D721Med (cell line): ENCODE measurements at regions not wholly inside any gene's neighbourhood (a gene's known extent, or its start where the extent isn't known, plus 50 kb on each side); places are given as distances from the start of the nearest gene placed in this dataset.

ENCODE experiments used
- DNase-seq: peaks from one replicate; pipeline ENCODE4 v3.0.0; 2011; ENCODE audit warnings: low spot score; ENCODE audit not compliant: insufficient read length
- FAIRE-seq: peaks from 2 replicates; lab custom pipeline; 2011; peaks lifted over from hg19 to GRCh38; lab: Jason Lieb, UNC
- TF ChIP-seq, protein P1 (sequence below): IDR thresholded peaks from 2 replicates; pipeline ENCODE4 v1.5.1; 2012; ENCODE audit warnings: mild to moderate bottlenecking, control low read depth; ENCODE audit not compliant: insufficient read depth; ENCODE audit errors: missing control alignments

- no peak for DNase-seq
- FAIRE-seq, result no peak
- TF ChIP-seq, protein P1, sequence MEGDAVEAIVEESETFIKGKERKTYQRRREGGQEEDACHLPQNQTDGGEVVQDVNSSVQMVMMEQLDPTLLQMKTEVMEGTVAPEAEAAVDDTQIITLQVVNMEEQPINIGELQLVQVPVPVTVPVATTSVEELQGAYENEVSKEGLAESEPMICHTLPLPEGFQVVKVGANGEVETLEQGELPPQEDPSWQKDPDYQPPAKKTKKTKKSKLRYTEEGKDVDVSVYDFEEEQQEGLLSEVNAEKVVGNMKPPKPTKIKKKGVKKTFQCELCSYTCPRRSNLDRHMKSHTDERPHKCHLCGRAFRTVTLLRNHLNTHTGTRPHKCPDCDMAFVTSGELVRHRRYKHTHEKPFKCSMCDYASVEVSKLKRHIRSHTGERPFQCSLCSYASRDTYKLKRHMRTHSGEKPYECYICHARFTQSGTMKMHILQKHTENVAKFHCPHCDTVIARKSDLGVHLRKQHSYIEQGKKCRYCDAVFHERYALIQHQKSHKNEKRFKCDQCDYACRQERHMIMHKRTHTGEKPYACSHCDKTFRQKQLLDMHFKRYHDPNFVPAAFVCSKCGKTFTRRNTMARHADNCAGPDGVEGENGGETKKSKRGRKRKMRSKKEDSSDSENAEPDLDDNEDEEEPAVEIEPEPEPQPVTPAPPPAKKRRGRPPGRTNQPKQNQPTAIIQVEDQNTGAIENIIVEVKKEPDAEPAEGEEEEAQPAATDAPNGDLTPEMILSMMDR, result no peak
Observed at GRCh38 chr7:10790910-10791309, 182.8 kb upstream of the PHF14 start.

- DNase-seq (no peak), FAIRE-seq (no peak)
- TF ChIP-seq, protein P1, result no peak
Observed at GRCh38 chr7:10793995-10794775, 179.5 kb upstream of the PHF14 start.

- TF ChIP-seq, protein P1, result no peak
- DNase-seq (no peak), FAIRE-seq (no peak)
Observed at GRCh38 chr7:10797157-10797556, 176.5 kb upstream of the PHF14 start.

GRCh38 chr7:10798044-10798443 lies 175.6 kb upstream of the PHF14 start:
- DNase-seq (no peak), FAIRE-seq (no peak)
- TF ChIP-seq, protein P1, result no peak

GRCh38 chr7:10799475-10799874 lies 174.2 kb upstream of the PHF14 start:
- FAIRE-seq, result no peak
- TF ChIP-seq, protein P1, result no peak
- DNase-seq, result no peak

- FAIRE-seq, result no peak
Observed at GRCh38 chr7:10802011-10802410, 171.7 kb upstream of the PHF14 start.

More at GRCh38 chr7:10802011-10802410, 171.7 kb upstream of the PHF14 start:
- TF ChIP-seq, protein P1, result no peak
- DNase-seq, result no peak
